ENCODE measurements at regions not wholly inside any gene's neighbourhood (a gene's known extent, or its start where the extent isn't known, plus 50 kb on each side); places are given as distances from the start of the nearest gene placed in this dataset.

GRCh38 chr9:129380961-129381401 is 202.9 kb upstream of the IER5L start:
- DNase-seq (ENCODE audit: low read depth, low spot score): no peak
- Histone ChIP-seq H3K27ac (no peak overlapping the region), H3K9me3 (ENCODE audit: low read depth, low read length) (no peaks in the 10 kb centered on the region), H3K4me3 (no peak overlapping the region), H3K9ac (ENCODE audit: insufficient read length) (no peak overlapping the region), H3K36me3 (ENCODE audit: insufficient read depth, low read length) (no peaks in the 10 kb centered on the region)
- TF ChIP-seq EZH2 (IDR thresholded peaks at IDR 0.05): no peak

GRCh38 chr9:129379886-129380285 is 201.8 kb upstream of the IER5L start:
- TF ChIP-seq POLR2AphosphoS5 (IDR thresholded peaks at IDR 0.05; ENCODE audit: borderline replicate concordance, low read depth, low read length): no peak
- TF ChIP-seq EZH2 (IDR thresholded peaks at IDR 0.05): no peak
- no peak for TF ChIP-seq FOXP2 (optimal IDR thresholded peaks at IDR 0.05; ENCODE audit: control extremely low read depth, extremely low read length, insufficient read depth)
- no peaks in the 10 kb centered on the region for H3K36me3 ChIP-seq (ENCODE audit: insufficient read depth, low read length)
- H3K9me3 ChIP-seq (ENCODE audit: low read depth, low read length): no peaks in the 10 kb centered on the region
- no peak for DNase-seq (ENCODE audit: low read depth, low spot score)
- no peak overlapping the region for H3K9ac ChIP-seq (ENCODE audit: insufficient read length)
- no peak overlapping the region for H3K27ac ChIP-seq
- H3K4me3 ChIP-seq: no peak overlapping the region

GRCh38 chr9:129379181-129379836 is 201.2 kb upstream of the IER5L start:
- TF ChIP-seq POLR2AphosphoS5 (IDR thresholded peaks at IDR 0.05; ENCODE audit: borderline replicate concordance, low read depth, low read length) (no peak), EZH2 (IDR thresholded peaks at IDR 0.05) (no peak), FOXP2 (optimal IDR thresholded peaks at IDR 0.05; ENCODE audit: control extremely low read depth, extremely low read length, insufficient read depth) (no peak)
- Histone ChIP-seq H3K27ac (no peak overlapping the region), H3K9me3 (ENCODE audit: low read depth, low read length) (no peaks in the 10 kb centered on the region), H3K9ac (ENCODE audit: insufficient read length) (no peak overlapping the region), H3K4me3 (no peak overlapping the region), H3K36me3 (ENCODE audit: insufficient read depth, low read length) (no peaks in the 10 kb centered on the region)
- DNase-seq (ENCODE audit: low read depth, low spot score): no peak

- Histone ChIP-seq H3K9me3 (ENCODE audit: low read depth, low read length) (no peaks in the 10 kb centered on the region), H3K27ac (no peak overlapping the region), H3K36me3 (ENCODE audit: insufficient read depth, low read length) (no peaks in the 10 kb centered on the region), H3K9ac (ENCODE audit: insufficient read length) (no peak overlapping the region), H3K4me3 (no peak overlapping the region)
- TF ChIP-seq FOXP2 (optimal IDR thresholded peaks at IDR 0.05; ENCODE audit: control extremely low read depth, extremely low read length, insufficient read depth) (no peak), EZH2 (IDR thresholded peaks at IDR 0.05) (no peak), POLR2AphosphoS5 (IDR thresholded peaks at IDR 0.05; ENCODE audit: borderline replicate concordance, low read depth, low read length) (no peak)
- DNase-seq (ENCODE audit: low read depth, low spot score): no peak
Measured at GRCh38 chr9:129377931-129378661, 200.0 kb upstream of the IER5L start.

GRCh38 chr9:129377181-129377580 is 199.1 kb upstream of the IER5L start:
- H3K36me3 ChIP-seq (ENCODE audit: insufficient read depth, low read length): no peaks in the 10 kb centered on the region
- no peak overlapping the region for H3K4me3 ChIP-seq
- no peak for TF ChIP-seq FOXP2 (optimal IDR thresholded peaks at IDR 0.05; ENCODE audit: control extremely low read depth, extremely low read length, insufficient read depth)
- no peak for TF ChIP-seq POLR2AphosphoS5 (IDR thresholded peaks at IDR 0.05; ENCODE audit: borderline replicate concordance, low read depth, low read length)
- TF ChIP-seq EZH2 (IDR thresholded peaks at IDR 0.05): no peak
- DNase-seq (ENCODE audit: low read depth, low spot score): no peak
- no peak overlapping the region for H3K9ac ChIP-seq (ENCODE audit: insufficient read length)
- no peaks in the 10 kb centered on the region for H3K9me3 ChIP-seq (ENCODE audit: low read depth, low read length)
- H3K27ac ChIP-seq: no peak overlapping the region

- H3K9ac ChIP-seq (ENCODE audit: insufficient read length): no peak overlapping the region
- H3K36me3 ChIP-seq (ENCODE audit: insufficient read depth, low read length): no peaks in the 10 kb centered on the region
- TF ChIP-seq EZH2 (IDR thresholded peaks at IDR 0.05) (no peak), FOXP2 (optimal IDR thresholded peaks at IDR 0.05; ENCODE audit: control extremely low read depth, extremely low read length, insufficient read depth) (no peak), POLR2AphosphoS5 (IDR thresholded peaks at IDR 0.05; ENCODE audit: borderline replicate concordance, low read depth, low read length) (no peak)
- no peaks in the 10 kb centered on the region for H3K9me3 ChIP-seq (ENCODE audit: low read depth, low read length)
- H3K4me3 ChIP-seq: no peak overlapping the region
- no peak for DNase-seq (ENCODE audit: low read depth, low spot score)
- no peak overlapping the region for H3K27ac ChIP-seq
Measured at GRCh38 chr9:129375845-129376244, 197.8 kb upstream of the IER5L start.

GRCh38 chr9:129374651-129375050 is 196.6 kb upstream of the IER5L start:
- Histone ChIP-seq H3K9me3 (ENCODE audit: low read depth, low read length) (no peaks in the 10 kb centered on the region), H3K4me3 (no peak overlapping the region), H3K9ac (ENCODE audit: insufficient read length) (no peak overlapping the region), H3K36me3 (ENCODE audit: insufficient read depth, low read length) (no peaks in the 10 kb centered on the region), H3K27ac (no peak overlapping the region)
- DNase-seq (ENCODE audit: low read depth, low spot score): no peak
- TF ChIP-seq FOXP2 (optimal IDR thresholded peaks at IDR 0.05; ENCODE audit: control extremely low read depth, extremely low read length, insufficient read depth) (no peak), POLR2AphosphoS5 (IDR thresholded peaks at IDR 0.05; ENCODE audit: borderline replicate concordance, low read depth, low read length) (no peak)

- TF ChIP-seq POLR2AphosphoS5 (IDR thresholded peaks at IDR 0.05; ENCODE audit: borderline replicate concordance, low read depth, low read length) (no peak), FOXP2 (optimal IDR thresholded peaks at IDR 0.05; ENCODE audit: control extremely low read depth, extremely low read length, insufficient read depth) (no peak), EZH2 (IDR thresholded peaks at IDR 0.05) (no peak)
- no peak overlapping the region for H3K9ac ChIP-seq (ENCODE audit: insufficient read length)
Measured at GRCh38 chr9:129374231-129374630, 196.2 kb upstream of the IER5L start.

More at GRCh38 chr9:129374231-129374630, 196.2 kb upstream of the IER5L start:
- Histone ChIP-seq H3K36me3 (ENCODE audit: insufficient read depth, low read length) (no peaks in the 10 kb centered on the region), H3K27ac (no peak overlapping the region), H3K4me3 (no peak overlapping the region), H3K9me3 (ENCODE audit: low read depth, low read length) (no peaks in the 10 kb centered on the region)
- no peak for DNase-seq (ENCODE audit: low read depth, low spot score)
